Spleen (tissue), 7 donors: ENCODE measurements at regions not wholly inside any gene's neighbourhood (a gene's known extent, or its start where the extent isn't known, plus 50 kb on each side); places are given as distances from the start of the nearest gene placed in this dataset.

Experiments
- POLR2AphosphoS5 ChIP-seq, 3 donors: sonication (generic); formaldehyde crosslinking; IDR thresholded peaks; one replicate each; pipeline ENCODE4 v1.5.1; 2017; ENCODE audit warnings: antibody characterized with exemption in 3 of 3
- TF ChIP-seq, protein P1 (sequence below), 11 experiments: fragments of 200-600 bp in 7 of 11; fragments of 450-650 bp in 4 of 11; sonication (generic) in 4 of 11; IDR thresholded peaks in 8 of 11; conservative IDR thresholded peaks in 3 of 11; 1 replicate in 7 of 11; 2 replicates in 4 of 11; pipeline versions ENCODE4 v1.4.0 to v1.8.0; 2016 to 2021; ENCODE audit warnings: antibody characterized with exemption in 11 of 11, inconsistent platforms in 4 of 11, mild to moderate bottlenecking in 1 of 11
- donor health status: DM: no; HTN: no; CAD: no; lungs with moderate emphysema.
- donor health status: DM: no; HTN: no; CAD: no.
- donor health status: DM: no; HTN: no; CAD: no.

DNA sequence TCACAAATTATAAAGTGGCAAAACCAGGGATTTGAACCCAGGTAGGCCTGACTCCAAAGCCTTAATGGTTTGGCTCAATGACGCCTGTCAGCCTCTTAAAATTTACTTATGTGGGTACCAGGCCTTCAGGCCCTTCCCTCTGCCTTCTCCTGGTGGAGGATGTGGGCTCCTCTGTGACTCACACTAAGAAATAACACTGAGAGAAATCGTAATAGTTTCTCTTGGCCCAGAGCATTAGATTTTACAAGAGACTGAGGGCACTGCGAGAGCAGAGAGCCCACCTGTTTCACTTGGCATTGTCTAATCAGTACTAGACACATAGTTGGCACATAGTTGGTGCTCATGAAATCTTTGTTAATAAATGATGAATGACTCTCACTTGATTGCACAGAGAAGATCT, 505.2 kb downstream of the SHQ1 start:
- TF ChIP-seq, protein P1, sequence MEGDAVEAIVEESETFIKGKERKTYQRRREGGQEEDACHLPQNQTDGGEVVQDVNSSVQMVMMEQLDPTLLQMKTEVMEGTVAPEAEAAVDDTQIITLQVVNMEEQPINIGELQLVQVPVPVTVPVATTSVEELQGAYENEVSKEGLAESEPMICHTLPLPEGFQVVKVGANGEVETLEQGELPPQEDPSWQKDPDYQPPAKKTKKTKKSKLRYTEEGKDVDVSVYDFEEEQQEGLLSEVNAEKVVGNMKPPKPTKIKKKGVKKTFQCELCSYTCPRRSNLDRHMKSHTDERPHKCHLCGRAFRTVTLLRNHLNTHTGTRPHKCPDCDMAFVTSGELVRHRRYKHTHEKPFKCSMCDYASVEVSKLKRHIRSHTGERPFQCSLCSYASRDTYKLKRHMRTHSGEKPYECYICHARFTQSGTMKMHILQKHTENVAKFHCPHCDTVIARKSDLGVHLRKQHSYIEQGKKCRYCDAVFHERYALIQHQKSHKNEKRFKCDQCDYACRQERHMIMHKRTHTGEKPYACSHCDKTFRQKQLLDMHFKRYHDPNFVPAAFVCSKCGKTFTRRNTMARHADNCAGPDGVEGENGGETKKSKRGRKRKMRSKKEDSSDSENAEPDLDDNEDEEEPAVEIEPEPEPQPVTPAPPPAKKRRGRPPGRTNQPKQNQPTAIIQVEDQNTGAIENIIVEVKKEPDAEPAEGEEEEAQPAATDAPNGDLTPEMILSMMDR (IDR thresholded peaks at IDR 0.05 in 8 of 11, conservative IDR thresholded peaks at IDR 0.05 in 3 of 11), result no peak
- TF ChIP-seq POLR2AphosphoS5 (IDR thresholded peaks at IDR 0.05), result no peak
